DND-41 (cell line): ENCODE measurements at regions not wholly inside any gene's neighbourhood (a gene's known extent, or its start where the extent isn't known, plus 50 kb on each side); places are given as distances from the start of the nearest gene placed in this dataset.
"Not testable (repeated sequence)": the region's sequence is repeated elsewhere in the genome, so short reads cannot be mapped to it uniquely, and the experiment has no call there.

ENCODE experiments used
- ATAC-seq: fragments of 200-7000 bp; cut with Tn5 transposase; 3 replicates; pipeline ENCODE4 v1.9.1; 2021; ENCODE audit warnings: low read depth; ENCODE audit not compliant: insufficient read depth
- DNase-seq: peaks from one replicate; pipeline ENCODE4 v3.0.0-alpha.2; 2020
- H2AFZ ChIP-seq: 2 replicates; pipeline ENCODE4 v1.6.0; 2012; ENCODE audit warnings: low read depth, low read length
- H3K27ac ChIP-seq: 2 replicates; pipeline ENCODE4 v1.5.1; 2012; ENCODE audit warnings: low read length, inconsistent platforms
- H3K27me3 ChIP-seq: fragments of 200-600 bp; sonication (generic); 2 replicates; pipeline ENCODE4 v1.6.0; 2012; ENCODE audit warnings: low read length, mild to moderate bottlenecking, inconsistent platforms; ENCODE audit not compliant: insufficient read depth, poor library complexity
- H3K36me3 ChIP-seq: 2 replicates; pipeline ENCODE4 v1.5.1; 2012; ENCODE audit warnings: low read length, inconsistent platforms; ENCODE audit not compliant: insufficient read depth
- H3K4me1 ChIP-seq: 2 replicates; pipeline ENCODE4 v1.5.1; 2012; ENCODE audit warnings: mild to moderate bottlenecking, low read length; ENCODE audit not compliant: insufficient read depth
- H3K4me2 ChIP-seq: 2 replicates; pipeline ENCODE4 v1.6.0; 2012; ENCODE audit warnings: mild to moderate bottlenecking, moderate library complexity, low read length, inconsistent platforms; ENCODE audit not compliant: insufficient read depth
- H3K4me3 ChIP-seq, 2 experiments: fragments of 200-600 bp in 1 of 2; shearing (Covaris generic) in 1 of 2; 2 replicates each; pipeline ENCODE4 v1.5.1; 2012 to 2016; ENCODE audit warnings: inconsistent platforms in 2 of 2, low read length in 2 of 2, mild to moderate bottlenecking in 2 of 2, low read depth in 1 of 2, moderate library complexity in 1 of 2
- H3K79me2 ChIP-seq: 2 replicates; pipeline ENCODE4 v1.6.0; 2012; ENCODE audit warnings: low read length, inconsistent platforms; ENCODE audit not compliant: insufficient read depth
- H3K9ac ChIP-seq: 2 replicates; pipeline ENCODE4 v1.6.0; 2012; ENCODE audit warnings: low read depth, mild to moderate bottlenecking, inconsistent platforms, low read length, moderate library complexity
- H3K9me3 ChIP-seq: 2 replicates; pipeline ENCODE4 v1.5.1; 2012; ENCODE audit warnings: low read length, moderate library complexity, mild to moderate bottlenecking, inconsistent platforms; ENCODE audit not compliant: insufficient read depth, severe bottlenecking
- H4K20me1 ChIP-seq: 2 replicates; pipeline ENCODE4 v1.6.0; 2012; ENCODE audit warnings: low read length; ENCODE audit not compliant: insufficient read depth
- CTCF ChIP-seq: IDR thresholded peaks from 2 replicates; pipeline ENCODE4 v1.5.1; 2012; ENCODE audit warnings: borderline replicate concordance, low read length, moderate library complexity, mild to moderate bottlenecking; ENCODE audit not compliant: poor library complexity, severe bottlenecking; ENCODE audit errors: extremely low read depth
- EZH2 ChIP-seq: IDR thresholded peaks from 3 replicates; pipeline ENCODE4 v1.6.1; 2012; ENCODE audit warnings: borderline replicate concordance, low read depth, mild to moderate bottlenecking, moderate library complexity, low read length, inconsistent platforms; ENCODE audit not compliant: severe bottlenecking

GRCh38 chr6:3672339-3672738, 79.2 kb downstream of the PXDC1 start:
- H3K27ac ChIP-seq, ATAC-seq, H3K4me1 ChIP-seq: not testable (repeated sequence)

GRCh38 chr6:3671382-3671781, 80.1 kb downstream of the PXDC1 start:
- no peaks in the 10 kb centered on the region for H3K27me3 ChIP-seq
- peaks cover 2% of the 10 kb centered on the region for H3K9me3 ChIP-seq
- no peaks in the 10 kb centered on the region for H3K4me1 ChIP-seq
- TF ChIP-seq EZH2: no peak
- TF ChIP-seq CTCF: no peak
- no peaks in the 10 kb centered on the region for H4K20me1 ChIP-seq
- ATAC-seq (no peak), DNase-seq (no peak)
- H3K4me3 ChIP-seq: no peak overlapping the region
- H3K79me2 ChIP-seq: no peaks in the 10 kb centered on the region
- H2AFZ ChIP-seq: no peak overlapping the region
- H3K36me3 ChIP-seq: no peaks in the 10 kb centered on the region
- H3K27ac ChIP-seq: no peak overlapping the region
- H3K4me2 ChIP-seq: no peak overlapping the region
- H3K9ac ChIP-seq: no peak overlapping the region

More at GRCh38 chr6:3672339-3672738, 79.2 kb downstream of the PXDC1 start:
- H3K4me3 ChIP-seq, H4K20me1 ChIP-seq, H3K9ac ChIP-seq, H3K9me3 ChIP-seq, H3K36me3 ChIP-seq, H3K4me2 ChIP-seq, DNase-seq, H2AFZ ChIP-seq, H3K27me3 ChIP-seq, H3K79me2 ChIP-seq: not testable (repeated sequence)

GRCh38 chr6:3670356-3670755, 81.2 kb downstream of the PXDC1 start:
- Histone ChIP-seq H4K20me1 (no peaks in the 10 kb centered on the region), H3K36me3 (no peaks in the 10 kb centered on the region), H3K79me2 (no peaks in the 10 kb centered on the region), H3K27me3 (no peaks in the 10 kb centered on the region), H2AFZ (no peak overlapping the region), H3K4me2 (no peak overlapping the region), H3K27ac (no peak overlapping the region), H3K9ac (no peak overlapping the region), H3K9me3 (peaks cover 2% of the 10 kb centered on the region), H3K4me1 (no peaks in the 10 kb centered on the region), H3K4me3 (no peak overlapping the region)
- no peak for TF ChIP-seq CTCF
- TF ChIP-seq EZH2: no peak
- DNase-seq (no peak), ATAC-seq (no peak)

GRCh38 chr6:3669916-3670315, 81.6 kb downstream of the PXDC1 start:
- Histone ChIP-seq H3K36me3 (no peaks in the 10 kb centered on the region), H3K4me1 (no peaks in the 10 kb centered on the region), H3K4me2 (no peak overlapping the region), H3K79me2 (no peaks in the 10 kb centered on the region), H4K20me1 (no peaks in the 10 kb centered on the region), H3K4me3 (no peak overlapping the region), H3K27me3 (no peaks in the 10 kb centered on the region), H3K27ac (no peak overlapping the region), H3K9me3 (peaks cover 2% of the 10 kb centered on the region), H2AFZ (no peak overlapping the region), H3K9ac (no peak overlapping the region)
- no peak for ATAC-seq
- no peak for TF ChIP-seq CTCF
- TF ChIP-seq EZH2: no peak
- no peak for DNase-seq
